GM12878 (cell line): ENCODE measurements at regions not wholly inside any gene's neighbourhood (a gene's known extent, or its start where the extent isn't known, plus 50 kb on each side); places are given as distances from the start of the nearest gene placed in this dataset.

Source experiments
- ATAC-seq: fragments of 200-7000 bp; cut with Tn5 transposase; 3 replicates; pipeline ENCODE4 v1.9.1; 2020; ENCODE audit warnings: mild to moderate bottlenecking, moderate library complexity
- BruUV-seq: library from RNA; stranded (reverse); fragments of 400-500 nt; replicated peaks from 2 replicates; lab custom pipeline; 2021; lab: Mats Ljungman, UMichigan
- CTCF ChIA-PET: fragments of 300-600 bp; sonication (Branson Sonifier 250); formaldehyde crosslinking; extraction: SDS; loops from one replicate; lab custom pipeline; 2021; ENCODE audit warnings: inconsistent platforms; lab: Yijun Ruan, JAX
- POLR2A ChIA-PET: fragments of 350-600 bp; formaldehyde crosslinking; extraction: SDS; loops from one replicate; lab custom pipeline; 2021; ENCODE audit warnings: inconsistent platforms; lab: Charles Lee
- RAD21 ChIA-PET: fragments of 300-600 bp; sonication (Branson Sonifier 250); formaldehyde crosslinking; loops from one replicate; lab custom pipeline; 2023; ENCODE audit warnings: antibody characterized with exemption; ENCODE audit not compliant: unreplicated experiment; lab: Charles Lee
- SMC1A ChIA-PET: fragments of 300-600 bp; sonication (Branson Sonifier 250); formaldehyde crosslinking; loops from one replicate; lab custom pipeline; 2023; ENCODE audit not compliant: unreplicated experiment, uncharacterized antibody; lab: Charles Lee
- DNase-seq: peaks from one replicate; pipeline ENCODE4 v3.0.0-alpha.2; 2011; ENCODE audit warnings: low read depth, low spot score
- FAIRE-seq: peaks from 3 replicates; lab custom pipeline; 2011; peaks lifted over from hg19 to GRCh38; lab: Jason Lieb, UNC
- H2AFZ ChIP-seq: 2 replicates; pipeline ENCODE4 v1.6.0; 2011; ENCODE audit warnings: low read depth, low read length, control low read depth; ENCODE audit not compliant: control insufficient read depth
- H3K27ac ChIP-seq: 2 replicates; pipeline ENCODE4 v1.5.1; 2011; ENCODE audit warnings: control low read depth; ENCODE audit not compliant: control insufficient read depth, insufficient read depth
- H3K27me3 ChIP-seq, 2 experiments: replicated peaks in 1 of 2; 2 replicates each; pipeline versions ENCODE4 v1.6.0 to v1.6.1; 2011; ENCODE audit warnings: low read length in 1 of 2; ENCODE audit not compliant: control insufficient read depth in 2 of 2, insufficient read depth in 2 of 2
- H3K36me3 ChIP-seq, 2 experiments: 2 replicates each; pipeline ENCODE4 v1.5.1; 2011; ENCODE audit warnings: low read length in 1 of 2; ENCODE audit not compliant: control insufficient read depth in 2 of 2, insufficient read depth in 2 of 2
- H3K4me1 ChIP-seq: 2 replicates; pipeline ENCODE4 v1.6.1; 2011; ENCODE audit warnings: mild to moderate bottlenecking, low read length, moderate library complexity, mixed read lengths; ENCODE audit not compliant: control insufficient read depth, insufficient read depth
- H3K4me2 ChIP-seq: 2 replicates; pipeline ENCODE4 v1.6.0; 2011; ENCODE audit warnings: control low read depth; ENCODE audit not compliant: control insufficient read depth, insufficient read depth
- H3K4me3 ChIP-seq: fragments of 200-600 bp; sonication (generic); 2 replicates; pipeline ENCODE4 v1.5.1; 2016
- H3K79me2 ChIP-seq: 2 replicates; pipeline ENCODE4 v1.6.0; 2011; ENCODE audit warnings: low read length; ENCODE audit not compliant: control insufficient read depth, insufficient read depth
- H3K9ac ChIP-seq: 2 replicates; pipeline ENCODE4 v1.8.0; 2011; ENCODE audit warnings: low read length, control low read depth, mixed read lengths; ENCODE audit not compliant: control insufficient read depth, insufficient read depth
- H3K9me3 ChIP-seq: replicated peaks from 3 replicates; pipeline ENCODE4 v1.5.1; 2011; ENCODE audit warnings: mild to moderate bottlenecking, low read length; ENCODE audit not compliant: control insufficient read depth, insufficient read depth
- H4K20me1 ChIP-seq: 2 replicates; pipeline ENCODE4 v1.6.0; 2011; ENCODE audit not compliant: control insufficient read depth, insufficient read depth
- CBX3 ChIP-seq: fragments of 200-600 bp; sonication (generic); IDR thresholded peaks from 2 replicates; pipeline ENCODE4 v1.6.1; 2016; ENCODE audit warnings: low read depth, borderline replicate concordance
- CBX5 ChIP-seq: sonication (generic); IDR thresholded peaks from 2 replicates; pipeline ENCODE4 v1.6.1; 2016; ENCODE audit warnings: low read depth, moderate library complexity, mild to moderate bottlenecking, inconsistent platforms
- E2F4 ChIP-seq: IDR thresholded peaks from 2 replicates; pipeline ENCODE4 v1.6.1; 2012; ENCODE audit warnings: low read depth, low read length, improper control_type of control experiment
- EED ChIP-seq: sonication (generic); IDR thresholded peaks from 2 replicates; pipeline ENCODE4 v1.6.1; 2016; ENCODE audit warnings: antibody characterized with exemption, low read depth
- FOXM1 ChIP-seq: IDR thresholded peaks from 2 replicates; pipeline ENCODE4 v1.6.1; 2012; ENCODE audit warnings: low read depth, mild to moderate bottlenecking, inconsistent platforms, low read length, moderate library complexity
- IKZF1 ChIP-seq: fragments of 450-650 bp; conservative IDR thresholded peaks from 2 replicates; pipeline ENCODE4 v1.6.1; 2017; ENCODE audit warnings: antibody characterized with exemption, mild to moderate bottlenecking
- MXI1 ChIP-seq: fragments of 150-350 bp; IDR thresholded peaks from 2 replicates; pipeline ENCODE4 v1.6.1; 2011; ENCODE audit warnings: low read depth, mild to moderate bottlenecking, inconsistent platforms, low read length, improper control_type of control experiment
- MYB ChIP-seq: fragments of 150-350 bp; IDR thresholded peaks from 2 replicates; pipeline ENCODE4 v1.6.1; 2014; ENCODE audit warnings: mild to moderate bottlenecking, low read depth, low read length, borderline replicate concordance
- MYC ChIP-seq: IDR thresholded peaks from 2 replicates; pipeline ENCODE4 v1.6.1; 2011; ENCODE audit warnings: mild to moderate bottlenecking, low read length, moderate library complexity, inconsistent platforms; ENCODE audit not compliant: insufficient read depth, insufficient replicate concordance, insufficient read length, severe bottlenecking
- NR2C2 ChIP-seq: IDR thresholded peaks from 2 replicates; pipeline ENCODE4 v1.6.1; 2011; ENCODE audit warnings: borderline replicate concordance, low read depth; ENCODE audit not compliant: control insufficient read depth, insufficient read length
- POLR2AphosphoS2 ChIP-seq: IDR thresholded peaks from 2 replicates; pipeline ENCODE4 v1.6.1; 2011; ENCODE audit warnings: low read depth, mild to moderate bottlenecking, low read length, improper control_type of control experiment, moderate library complexity
- RBBP5 ChIP-seq: fragments of 200-600 bp; sonication (generic); conservative IDR thresholded peaks from 2 replicates; pipeline ENCODE4 v1.6.1; 2016
- SMARCA5 ChIP-seq: fragments of 450-650 bp; IDR thresholded peaks from 2 replicates; pipeline ENCODE4 v1.6.1; 2017; ENCODE audit warnings: mild to moderate bottlenecking
- SRF ChIP-seq, 2 experiments: IDR thresholded peaks; 2 replicates each; pipeline ENCODE4 v1.6.1; 2011; ENCODE audit warnings: low read depth in 2 of 2, low read length in 2 of 2, mild to moderate bottlenecking in 1 of 2, moderate library complexity in 1 of 2
- TCF12 ChIP-seq: IDR thresholded peaks from 2 replicates; pipeline ENCODE4 v1.6.1; 2011; ENCODE audit warnings: low read depth, mild to moderate bottlenecking, low read length
- WGBS: methylation state at CpG from one replicate; pipeline ENCODE4 v1.1.6; 2016; ENCODE audit warnings: low lambda C conversion rate; ENCODE audit not compliant: insufficient replicate concordance, insufficient coverage; ENCODE audit errors: missing lambda C conversion rate; 5-methylcytosine and 5-hydroxymethylcytosine counted together
- in situ Hi-C: fragments of 300-500 bp; cut with MboI; formaldehyde crosslinking; loops from 9 replicates; pipeline ENCODE4 v1.14.3; 2018; ENCODE audit warnings: mixed read lengths
- intact Hi-C: fragments of 100-400 bp; cut with micrococcal nuclease; formaldehyde crosslinking; loops from one replicate; pipeline ENCODE4 v1.14.2; 2022; ENCODE audit not compliant: unreplicated experiment
- TF ChIP-seq, protein P1 (sequence below): fragments of 450-650 bp; IDR thresholded peaks from 2 replicates; pipeline ENCODE4 v1.6.1; 2016; ENCODE audit warnings: mild to moderate bottlenecking
- TF ChIP-seq, protein P2 (sequence below), 3 experiments: IDR thresholded peaks in 2 of 3; conservative IDR thresholded peaks in 1 of 3; 2 replicates each; pipeline ENCODE4 v1.5.1; 2011; ENCODE audit warnings: low read depth in 3 of 3, low read length in 3 of 3, mild to moderate bottlenecking in 3 of 3, control low read depth in 2 of 3, moderate library complexity in 2 of 3, inconsistent platforms in 1 of 3, mixed read lengths in 1 of 3; ENCODE audit not compliant: control insufficient read depth in 2 of 3, insufficient read depth in 1 of 3; ENCODE audit errors: extremely low read depth in 1 of 3
- TF ChIP-seq, protein P3 (sequence below): IDR thresholded peaks from 2 replicates; pipeline ENCODE4 v1.6.1; 2011; ENCODE audit warnings: low read depth, low read length, improper control_type of control experiment, borderline replicate concordance
- TF ChIP-seq, protein P4 (sequence below): IDR thresholded peaks from 2 replicates; pipeline ENCODE4 v1.6.1; 2011; ENCODE audit warnings: borderline replicate concordance, low read depth, mild to moderate bottlenecking, moderate library complexity, mixed read lengths, low read length; ENCODE audit not compliant: insufficient read depth; ENCODE audit errors: extremely low read length

GRCh38 chr5:144831650-144832049 lies 661.0 kb downstream of the KCTD16 start (continued):
- TF ChIP-seq MYB: no peak
- no peak for TF ChIP-seq SRF (IDR thresholded peaks at IDR 0.05; ENCODE audit: low read depth in 2 of 2, low read length in 2 of 2)
- TF ChIP-seq EED: no peak
- no peak for TF ChIP-seq SMARCA5

DNA sequence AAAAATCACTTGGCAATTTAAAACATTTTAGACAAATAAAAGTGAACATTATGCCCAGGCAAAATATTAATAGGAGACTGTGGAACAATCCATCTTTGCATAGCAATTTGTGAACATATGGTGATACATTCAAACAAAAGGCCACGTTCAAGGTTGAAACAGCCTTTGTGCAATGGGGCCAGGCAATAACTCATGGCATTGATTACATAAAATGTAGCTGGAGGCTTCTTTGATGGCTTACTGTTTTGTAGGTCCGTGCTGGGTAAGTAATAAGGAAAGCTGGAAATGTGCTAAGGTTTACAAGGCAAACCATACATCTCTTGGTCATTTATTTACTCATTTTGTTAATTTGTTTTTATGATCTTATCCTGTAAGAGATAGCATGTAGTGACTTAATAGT lies 651.8 kb downstream of the KCTD16 start:
- Histone ChIP-seq H2AFZ (no peak overlapping the region), H3K36me3 (no peaks in the 10 kb centered on the region), H3K9me3 (no peaks in the 10 kb centered on the region), H3K79me2 (no peaks in the 10 kb centered on the region), H3K4me2 (no peak overlapping the region), H3K9ac (no peak overlapping the region), H3K27ac (no peak overlapping the region), H3K4me1 (no peaks in the 10 kb centered on the region), H3K27me3 (no peaks in the 10 kb centered on the region), H3K4me3 (no peak overlapping the region), H4K20me1 (no peaks in the 10 kb centered on the region)
- WGBS: 3% methylated on average over 2 of the region's 2 CpGs
- ATAC-seq (no peak), DNase-seq (no peak), FAIRE-seq (no peak)
- ChIA-PET SMC1A (no interaction called here), RAD21 (no interaction called here), CTCF (no interaction called here), POLR2A (no interaction called here)
- in situ Hi-C loops: no loop called here
- intact Hi-C loops: no loop called here
- BruUV-seq: no TSS peak
- TF ChIP-seq MXI1: no peak
- no peak for TF ChIP-seq CBX3
- no peak for TF ChIP-seq RBBP5
- no peak for TF ChIP-seq TCF12
- no peak for TF ChIP-seq CBX5
- TF ChIP-seq IKZF1: no peak
- TF ChIP-seq, protein P1, sequence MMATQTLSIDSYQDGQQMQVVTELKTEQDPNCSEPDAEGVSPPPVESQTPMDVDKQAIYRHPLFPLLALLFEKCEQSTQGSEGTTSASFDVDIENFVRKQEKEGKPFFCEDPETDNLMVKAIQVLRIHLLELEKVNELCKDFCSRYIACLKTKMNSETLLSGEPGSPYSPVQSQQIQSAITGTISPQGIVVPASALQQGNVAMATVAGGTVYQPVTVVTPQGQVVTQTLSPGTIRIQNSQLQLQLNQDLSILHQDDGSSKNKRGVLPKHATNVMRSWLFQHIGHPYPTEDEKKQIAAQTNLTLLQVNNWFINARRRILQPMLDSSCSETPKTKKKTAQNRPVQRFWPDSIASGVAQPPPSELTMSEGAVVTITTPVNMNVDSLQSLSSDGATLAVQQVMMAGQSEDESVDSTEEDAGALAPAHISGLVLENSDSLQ: no peak
- TF ChIP-seq, protein P2, sequence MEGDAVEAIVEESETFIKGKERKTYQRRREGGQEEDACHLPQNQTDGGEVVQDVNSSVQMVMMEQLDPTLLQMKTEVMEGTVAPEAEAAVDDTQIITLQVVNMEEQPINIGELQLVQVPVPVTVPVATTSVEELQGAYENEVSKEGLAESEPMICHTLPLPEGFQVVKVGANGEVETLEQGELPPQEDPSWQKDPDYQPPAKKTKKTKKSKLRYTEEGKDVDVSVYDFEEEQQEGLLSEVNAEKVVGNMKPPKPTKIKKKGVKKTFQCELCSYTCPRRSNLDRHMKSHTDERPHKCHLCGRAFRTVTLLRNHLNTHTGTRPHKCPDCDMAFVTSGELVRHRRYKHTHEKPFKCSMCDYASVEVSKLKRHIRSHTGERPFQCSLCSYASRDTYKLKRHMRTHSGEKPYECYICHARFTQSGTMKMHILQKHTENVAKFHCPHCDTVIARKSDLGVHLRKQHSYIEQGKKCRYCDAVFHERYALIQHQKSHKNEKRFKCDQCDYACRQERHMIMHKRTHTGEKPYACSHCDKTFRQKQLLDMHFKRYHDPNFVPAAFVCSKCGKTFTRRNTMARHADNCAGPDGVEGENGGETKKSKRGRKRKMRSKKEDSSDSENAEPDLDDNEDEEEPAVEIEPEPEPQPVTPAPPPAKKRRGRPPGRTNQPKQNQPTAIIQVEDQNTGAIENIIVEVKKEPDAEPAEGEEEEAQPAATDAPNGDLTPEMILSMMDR (IDR thresholded peaks at IDR 0.05 in 2 of 3, conservative IDR thresholded peaks at IDR 0.05 in 1 of 3; ENCODE audit: control insufficient read depth in 2 of 3, extremely low read depth in 1 of 3, insufficient read depth in 1 of 3, low read depth in 3 of 3, low read length in 3 of 3): no peak
- TF ChIP-seq, protein P3, sequence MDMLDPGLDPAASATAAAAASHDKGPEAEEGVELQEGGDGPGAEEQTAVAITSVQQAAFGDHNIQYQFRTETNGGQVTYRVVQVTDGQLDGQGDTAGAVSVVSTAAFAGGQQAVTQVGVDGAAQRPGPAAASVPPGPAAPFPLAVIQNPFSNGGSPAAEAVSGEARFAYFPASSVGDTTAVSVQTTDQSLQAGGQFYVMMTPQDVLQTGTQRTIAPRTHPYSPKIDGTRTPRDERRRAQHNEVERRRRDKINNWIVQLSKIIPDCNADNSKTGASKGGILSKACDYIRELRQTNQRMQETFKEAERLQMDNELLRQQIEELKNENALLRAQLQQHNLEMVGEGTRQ: no peak
- TF ChIP-seq POLR2AphosphoS2: no peak
- TF ChIP-seq, protein P4, sequence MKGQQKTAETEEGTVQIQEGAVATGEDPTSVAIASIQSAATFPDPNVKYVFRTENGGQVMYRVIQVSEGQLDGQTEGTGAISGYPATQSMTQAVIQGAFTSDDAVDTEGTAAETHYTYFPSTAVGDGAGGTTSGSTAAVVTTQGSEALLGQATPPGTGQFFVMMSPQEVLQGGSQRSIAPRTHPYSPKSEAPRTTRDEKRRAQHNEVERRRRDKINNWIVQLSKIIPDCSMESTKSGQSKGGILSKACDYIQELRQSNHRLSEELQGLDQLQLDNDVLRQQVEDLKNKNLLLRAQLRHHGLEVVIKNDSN: no peak
- no peak for TF ChIP-seq FOXM1
- TF ChIP-seq E2F4: no peak
- TF ChIP-seq MYC: no peak
- TF ChIP-seq NR2C2: no peak
